ENCODE measurements at regions not wholly inside any gene's neighbourhood (a gene's known extent, or its start where the extent isn't known, plus 50 kb on each side); places are given as distances from the start of the nearest gene placed in this dataset.

DNA sequence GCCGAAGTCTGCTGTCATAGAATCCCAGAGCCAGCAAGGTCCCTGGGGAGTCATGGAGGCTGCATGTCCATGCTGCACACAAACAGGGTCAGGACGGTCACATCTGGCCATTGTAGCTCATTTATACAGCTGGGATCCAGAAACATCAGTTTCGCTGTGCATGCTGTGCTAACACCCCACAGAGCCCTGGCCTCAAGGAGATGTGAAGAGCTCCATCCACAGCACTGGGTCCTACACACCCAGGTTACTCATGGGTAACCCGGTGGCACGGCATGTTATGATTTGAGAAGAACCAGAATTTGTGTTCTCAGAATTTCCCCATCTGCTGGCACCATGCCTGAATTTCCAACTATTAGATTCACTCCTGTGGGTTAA is 146.3 kb upstream of the ARHGAP20 start:
- POLR2A ChIA-PET, result interaction anchor here (0.9 kb wide), 1 partner anchor 379 kb away, joined by 4 read pairs; no protein-coding TSS in a partner anchor
- Histone ChIP-seq H3K36me3 (ENCODE audit: control insufficient read depth in 2 of 2, insufficient read depth in 1 of 2, low read length in 2 of 2) (no peaks in the 10 kb centered on the region), H3K27ac (ENCODE audit: extremely low read depth, low read depth, low read length) (no peak overlapping the region), H3K4me1 (ENCODE audit: control insufficient read depth, insufficient read depth, low read length) (no peaks in the 10 kb centered on the region), H3K4me3 (ENCODE audit: low read depth, low read length) (no peak overlapping the region), H3K9me3 (ENCODE audit: control insufficient read depth, insufficient read depth, low read depth, low read length) (no peaks in the 10 kb centered on the region)
- CTCF ChIA-PET, result no interaction called here
- TF ChIP-seq YY1 (tag by site-specific recombination; IDR thresholded peaks at IDR 0.05) (no peak), ZNF239 (tag by site-specific recombination; IDR thresholded peaks at IDR 0.05) (no peak), ZNF248 (tag by site-specific recombination; IDR thresholded peaks at IDR 0.05) (no peak), ZFHX2 (tag by site-specific recombination; conservative IDR thresholded peaks at IDR 0.05) (no peak), ZNF394 (tag by site-specific recombination; IDR thresholded peaks at IDR 0.05; ENCODE audit: borderline replicate concordance) (no peak), ZNF148 (tag by site-specific recombination; IDR thresholded peaks at IDR 0.05; ENCODE audit: borderline replicate concordance) (no peak), ZNF510 (tag by site-specific recombination; IDR thresholded peaks at IDR 0.05; ENCODE audit: insufficient replicate concordance) (no peak), ZNF501 (tag by site-specific recombination; IDR thresholded peaks at IDR 0.05) (no peak), ZNF670 (tag by site-specific recombination; IDR thresholded peaks at IDR 0.05; ENCODE audit: low read depth) (no peak), TRIM28 (IDR thresholded peaks at IDR 0.05; ENCODE audit: borderline replicate concordance, low read length) (no peak), KLF9 (tag by site-specific recombination; IDR thresholded peaks at IDR 0.05; ENCODE audit: low read depth) (no peak), ZBTB44 (tag by site-specific recombination; IDR thresholded peaks at IDR 0.05) (no peak), ZNF830 (tag by site-specific recombination; IDR thresholded peaks at IDR 0.05; ENCODE audit: low read depth) (no peak)

GRCh38 chr11:110857892-110858546 is 145.8 kb upstream of the ARHGAP20 start:
- H3K27ac ChIP-seq (ENCODE audit: extremely low read depth, low read depth, low read length), result no peak overlapping the region
- H3K4me3 ChIP-seq (ENCODE audit: low read depth, low read length), result no peak overlapping the region
- no peaks in the 10 kb centered on the region for H3K36me3 ChIP-seq (ENCODE audit: control insufficient read depth in 2 of 2, insufficient read depth in 1 of 2, low read length in 2 of 2)
- CTCF ChIA-PET, result no interaction called here
- POLR2A ChIA-PET, result no interaction called here
- no peaks in the 10 kb centered on the region for H3K4me1 ChIP-seq (ENCODE audit: control insufficient read depth, insufficient read depth, low read length)
- no peaks in the 10 kb centered on the region for H3K9me3 ChIP-seq (ENCODE audit: control insufficient read depth, insufficient read depth, low read depth, low read length)
- TF ChIP-seq, protein P1, sequence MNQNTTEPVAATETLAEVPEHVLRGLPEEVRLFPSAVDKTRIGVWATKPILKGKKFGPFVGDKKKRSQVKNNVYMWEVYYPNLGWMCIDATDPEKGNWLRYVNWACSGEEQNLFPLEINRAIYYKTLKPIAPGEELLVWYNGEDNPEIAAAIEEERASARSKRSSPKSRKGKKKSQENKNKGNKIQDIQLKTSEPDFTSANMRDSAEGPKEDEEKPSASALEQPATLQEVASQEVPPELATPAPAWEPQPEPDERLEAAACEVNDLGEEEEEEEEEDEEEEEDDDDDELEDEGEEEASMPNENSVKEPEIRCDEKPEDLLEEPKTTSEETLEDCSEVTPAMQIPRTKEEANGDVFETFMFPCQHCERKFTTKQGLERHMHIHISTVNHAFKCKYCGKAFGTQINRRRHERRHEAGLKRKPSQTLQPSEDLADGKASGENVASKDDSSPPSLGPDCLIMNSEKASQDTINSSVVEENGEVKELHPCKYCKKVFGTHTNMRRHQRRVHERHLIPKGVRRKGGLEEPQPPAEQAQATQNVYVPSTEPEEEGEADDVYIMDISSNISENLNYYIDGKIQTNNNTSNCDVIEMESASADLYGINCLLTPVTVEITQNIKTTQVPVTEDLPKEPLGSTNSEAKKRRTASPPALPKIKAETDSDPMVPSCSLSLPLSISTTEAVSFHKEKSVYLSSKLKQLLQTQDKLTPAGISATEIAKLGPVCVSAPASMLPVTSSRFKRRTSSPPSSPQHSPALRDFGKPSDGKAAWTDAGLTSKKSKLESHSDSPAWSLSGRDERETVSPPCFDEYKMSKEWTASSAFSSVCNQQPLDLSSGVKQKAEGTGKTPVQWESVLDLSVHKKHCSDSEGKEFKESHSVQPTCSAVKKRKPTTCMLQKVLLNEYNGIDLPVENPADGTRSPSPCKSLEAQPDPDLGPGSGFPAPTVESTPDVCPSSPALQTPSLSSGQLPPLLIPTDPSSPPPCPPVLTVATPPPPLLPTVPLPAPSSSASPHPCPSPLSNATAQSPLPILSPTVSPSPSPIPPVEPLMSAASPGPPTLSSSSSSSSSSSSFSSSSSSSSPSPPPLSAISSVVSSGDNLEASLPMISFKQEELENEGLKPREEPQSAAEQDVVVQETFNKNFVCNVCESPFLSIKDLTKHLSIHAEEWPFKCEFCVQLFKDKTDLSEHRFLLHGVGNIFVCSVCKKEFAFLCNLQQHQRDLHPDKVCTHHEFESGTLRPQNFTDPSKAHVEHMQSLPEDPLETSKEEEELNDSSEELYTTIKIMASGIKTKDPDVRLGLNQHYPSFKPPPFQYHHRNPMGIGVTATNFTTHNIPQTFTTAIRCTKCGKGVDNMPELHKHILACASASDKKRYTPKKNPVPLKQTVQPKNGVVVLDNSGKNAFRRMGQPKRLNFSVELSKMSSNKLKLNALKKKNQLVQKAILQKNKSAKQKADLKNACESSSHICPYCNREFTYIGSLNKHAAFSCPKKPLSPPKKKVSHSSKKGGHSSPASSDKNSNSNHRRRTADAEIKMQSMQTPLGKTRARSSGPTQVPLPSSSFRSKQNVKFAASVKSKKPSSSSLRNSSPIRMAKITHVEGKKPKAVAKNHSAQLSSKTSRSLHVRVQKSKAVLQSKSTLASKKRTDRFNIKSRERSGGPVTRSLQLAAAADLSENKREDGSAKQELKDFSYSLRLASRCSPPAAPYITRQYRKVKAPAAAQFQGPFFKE (tag by site-specific recombination; IDR thresholded peaks at IDR 0.05; ENCODE audit: borderline replicate concordance), result no peak
- TF ChIP-seq ZNF571 (tag by site-specific recombination; IDR thresholded peaks at IDR 0.05), result no peak
- no peak for TF ChIP-seq SALL2 (tag by site-specific recombination; IDR thresholded peaks at IDR 0.05; ENCODE audit: borderline replicate concordance)
- TF ChIP-seq ZBTB26 (tag by site-specific recombination; optimal IDR thresholded peaks at IDR 0.05), result no peak
- no peak for TF ChIP-seq ZNF792 (tag by site-specific recombination; IDR thresholded peaks at IDR 0.05)
- TF ChIP-seq ZFP37 (tag by site-specific recombination; IDR thresholded peaks at IDR 0.05), result no peak
- TF ChIP-seq KLF10 (tag by site-specific recombination; IDR thresholded peaks at IDR 0.05), result no peak
- TF ChIP-seq ZNF391 (tag by site-specific recombination; IDR thresholded peaks at IDR 0.05; ENCODE audit: borderline replicate concordance, low read depth), result no peak
- TF ChIP-seq ZNF626 (tag by site-specific recombination; IDR thresholded peaks at IDR 0.05), result no peak
- no peak for TF ChIP-seq ZNF350 (tag by site-specific recombination; IDR thresholded peaks at IDR 0.05)
